ENCODE measurements at regions not wholly inside any gene's neighbourhood (a gene's known extent, or its start where the extent isn't known, plus 50 kb on each side); places are given as distances from the start of the nearest gene placed in this dataset.

GRCh38 chr21:21767276-21767675 is 769.1 kb downstream of the NCAM2 start:
- Mint-ChIP-seq H3K4me1 (no peaks in the 10 kb centered on the region), H3K27me3 (no peaks in the 10 kb centered on the region), H3K4me3 (no peak overlapping the region), H3K27ac (no peak overlapping the region), H3K9me3 (peaks cover 7 to 24% of the 10 kb centered on the region in 2 donors)
- ATAC-seq (no peak), DNase-seq (no peak)

- Mint-ChIP-seq H3K4me1 (no peaks in the 10 kb centered on the region), H3K27ac (no peak overlapping the region), H3K9me3 (peaks cover 4 to 6% of the 10 kb centered on the region in 2 donors), H3K4me3 (no peak overlapping the region), H3K27me3 (no peaks in the 10 kb centered on the region)
- no peak for ATAC-seq
- no peak for DNase-seq
Observed at GRCh38 chr21:21788591-21788990, 790.4 kb downstream of the NCAM2 start.

GRCh38 chr21:21801921-21802320 is 803.7 kb downstream of the NCAM2 start:
- H3K27me3 Mint-ChIP-seq: no peaks in the 10 kb centered on the region
- H3K4me1 Mint-ChIP-seq: no peaks in the 10 kb centered on the region
- ATAC-seq (no peak), DNase-seq (no peak)
- H3K9me3 Mint-ChIP-seq: peaks cover 7 to 8% of the 10 kb centered on the region in 2 donors
- H3K27ac Mint-ChIP-seq: no peak overlapping the region
- H3K4me3 Mint-ChIP-seq: no peak overlapping the region

- Mint-ChIP-seq H3K4me3 (no peak overlapping the region), H3K27ac (no peak overlapping the region), H3K4me1 (no peaks in the 10 kb centered on the region), H3K9me3 (peaks cover 8 to 14% of the 10 kb centered on the region in 2 donors), H3K27me3 (no peaks in the 10 kb centered on the region)
- DNase-seq (no peak), ATAC-seq (no peak)
Observed at GRCh38 chr21:21806711-21807597, 808.7 kb downstream of the NCAM2 start.

GRCh38 chr21:21807598-21807903 is 809.3 kb downstream of the NCAM2 start:
- DNase-seq (no peak), ATAC-seq (no peak)
- no peaks in the 10 kb centered on the region for H3K27me3 Mint-ChIP-seq
- H3K4me1 Mint-ChIP-seq: no peaks in the 10 kb centered on the region
- no peak overlapping the region for H3K4me3 Mint-ChIP-seq
- no peak overlapping the region for H3K27ac Mint-ChIP-seq
- peaks cover 8 to 14% of the 10 kb centered on the region in 2 donors for H3K9me3 Mint-ChIP-seq

- no peaks in the 10 kb centered on the region for H3K4me1 Mint-ChIP-seq
- ATAC-seq (no peak), DNase-seq (no peak)
- H3K27me3 Mint-ChIP-seq: no peaks in the 10 kb centered on the region
- no peak overlapping the region for H3K4me3 Mint-ChIP-seq
- H3K9me3 Mint-ChIP-seq: peaks cover 0 to 3% of the 10 kb centered on the region in 2 donors
- H3K27ac Mint-ChIP-seq: no peak overlapping the region
Observed at GRCh38 chr21:21813289-21813688, 815.1 kb downstream of the NCAM2 start.

GRCh38 chr21:21813934-21814333 is 815.7 kb downstream of the NCAM2 start:
- Mint-ChIP-seq H3K27ac (no peak overlapping the region), H3K9me3 (no peaks in the 10 kb centered on the region), H3K27me3 (no peaks in the 10 kb centered on the region), H3K4me1 (no peaks in the 10 kb centered on the region), H3K4me3 (no peak overlapping the region)
- ATAC-seq (no peak), DNase-seq (no peak)

GRCh38 chr21:21816778-21817177 is 818.6 kb downstream of the NCAM2 start:
- Mint-ChIP-seq H3K4me1 (no peaks in the 10 kb centered on the region), H3K9me3 (peaks cover 0 to 9% of the 10 kb centered on the region in 2 donors), H3K4me3 (no peak overlapping the region), H3K27ac (no peak overlapping the region), H3K27me3 (no peaks in the 10 kb centered on the region)
- no peak for DNase-seq
- no peak for ATAC-seq

- H3K27me3 Mint-ChIP-seq: no peaks in the 10 kb centered on the region
- H3K4me3 Mint-ChIP-seq: no peak overlapping the region
- no peak overlapping the region for H3K27ac Mint-ChIP-seq
- no peak for DNase-seq
- peaks cover 0 to 9% of the 10 kb centered on the region in 2 donors for H3K9me3 Mint-ChIP-seq
- no peak for ATAC-seq
- H3K4me1 Mint-ChIP-seq: no peaks in the 10 kb centered on the region
Observed at GRCh38 chr21:21818898-21819297, 820.7 kb downstream of the NCAM2 start.

GRCh38 chr21:21828130-21828529 is 829.9 kb downstream of the NCAM2 start:
- no peak for ATAC-seq
- peaks cover 0 to 16% of the 10 kb centered on the region in 2 donors for H3K9me3 Mint-ChIP-seq

GRCh38 chr21:21831036-21831435 is 832.8 kb downstream of the NCAM2 start:
- no peaks in the 10 kb centered on the region for H3K4me1 Mint-ChIP-seq
- no peak overlapping the region for H3K27ac Mint-ChIP-seq
- DNase-seq: no peak
- H3K4me3 Mint-ChIP-seq: no peak overlapping the region
- no peak for ATAC-seq
- H3K9me3 Mint-ChIP-seq: peaks cover 0 to 18% of the 10 kb centered on the region in 2 donors
- no peaks in the 10 kb centered on the region for H3K27me3 Mint-ChIP-seq

More at GRCh38 chr21:21828130-21828529, 829.9 kb downstream of the NCAM2 start:
- no peak overlapping the region for H3K4me3 Mint-ChIP-seq
- no peak overlapping the region for H3K27ac Mint-ChIP-seq
- no peaks in the 10 kb centered on the region for H3K4me1 Mint-ChIP-seq
- no peaks in the 10 kb centered on the region for H3K27me3 Mint-ChIP-seq
- DNase-seq: no peak

- H3K27me3 Mint-ChIP-seq: no peaks in the 10 kb centered on the region
- H3K4me1 Mint-ChIP-seq: no peaks in the 10 kb centered on the region
- no peak overlapping the region for H3K4me3 Mint-ChIP-seq
- ATAC-seq (no peak), DNase-seq (no peak)
- peaks cover 6 to 10% of the 10 kb centered on the region in 2 donors for H3K9me3 Mint-ChIP-seq
- no peak overlapping the region for H3K27ac Mint-ChIP-seq
Observed at GRCh38 chr21:21845901-21846300, 847.7 kb downstream of the NCAM2 start.

GRCh38 chr21:21851205-21851604 is 853.0 kb downstream of the NCAM2 start:
- Mint-ChIP-seq H3K27me3 (no peaks in the 10 kb centered on the region), H3K9me3 (peaks cover 0 to 6% of the 10 kb centered on the region in 2 donors), H3K4me3 (no peak overlapping the region), H3K27ac (no peak overlapping the region), H3K4me1 (no peaks in the 10 kb centered on the region)
- ATAC-seq (no peak), DNase-seq (no peak)

- Mint-ChIP-seq H3K4me1 (no peaks in the 10 kb centered on the region), H3K9me3 (peaks cover 0 to 6% of the 10 kb centered on the region in 2 donors), H3K27me3 (no peaks in the 10 kb centered on the region), H3K27ac (no peak overlapping the region), H3K4me3 (no peak overlapping the region)
- no peak for DNase-seq
- ATAC-seq: no peak
Observed at GRCh38 chr21:21851657-21852056, 853.4 kb downstream of the NCAM2 start.

GRCh38 chr21:21858502-21859334 is 860.5 kb downstream of the NCAM2 start:
- DNase-seq: no peak
- no peak overlapping the region for H3K4me3 Mint-ChIP-seq
- no peak for ATAC-seq
- no peaks in the 10 kb centered on the region for H3K4me1 Mint-ChIP-seq
- peaks cover 6% of the 10 kb centered on the region for H3K27me3 Mint-ChIP-seq
- H3K9me3 Mint-ChIP-seq: peaks cover 0 to 11% of the 10 kb centered on the region in 2 donors
- H3K27ac Mint-ChIP-seq: no peak overlapping the region

GRCh38 chr21:21860888-21861287 is 862.7 kb downstream of the NCAM2 start:
- no peak overlapping the region for H3K27ac Mint-ChIP-seq
- DNase-seq: no peak
- H3K4me3 Mint-ChIP-seq: no peak overlapping the region

More at GRCh38 chr21:21860888-21861287, 862.7 kb downstream of the NCAM2 start:
- no peaks in the 10 kb centered on the region for H3K4me1 Mint-ChIP-seq
- H3K27me3 Mint-ChIP-seq: peaks cover 6% of the 10 kb centered on the region
- H3K9me3 Mint-ChIP-seq: peaks cover 0 to 11% of the 10 kb centered on the region in 2 donors
- no peak for ATAC-seq

All from stimulated activated naive CD8-positive, alpha-beta T cell treated with anti-CD3 and anti-CD28 coated beads, Interleukin-15, amount 100 ng/mL, for 72 hours (primary cell).